NCI-H2029 treated with DMSO at 0.1 percent for 48 hours (cell line): ENCODE measurements at regions not wholly inside any gene's neighbourhood (a gene's known extent, or its start where the extent isn't known, plus 50 kb on each side); places are given as distances from the start of the nearest gene placed in this dataset.

Experiments used
- DNase-seq: peaks from one replicate; lab custom pipeline; 2025; lab: John Stamatoyannopoulos, UW

DNA sequence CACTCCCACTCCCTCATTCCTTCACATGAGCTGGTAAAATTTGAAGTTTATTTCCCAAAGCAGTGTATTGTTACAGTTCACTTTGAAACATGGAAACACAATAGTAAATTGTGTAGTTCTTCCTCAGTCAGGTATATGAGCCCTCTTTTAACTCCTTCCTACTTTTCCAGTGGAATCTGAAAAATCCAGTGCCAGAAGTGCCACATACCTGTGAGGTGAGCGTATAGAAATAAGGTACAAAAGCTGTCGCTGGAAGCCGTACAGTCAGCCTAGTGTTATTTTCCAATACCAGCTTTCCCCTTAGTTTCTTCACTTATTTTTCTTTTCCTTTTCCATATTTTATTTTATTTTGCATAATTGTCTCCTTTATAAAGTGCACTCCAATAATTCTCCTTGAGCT, 81.7 kb upstream of the CADM2 start:
- no peak for DNase-seq

DNA sequence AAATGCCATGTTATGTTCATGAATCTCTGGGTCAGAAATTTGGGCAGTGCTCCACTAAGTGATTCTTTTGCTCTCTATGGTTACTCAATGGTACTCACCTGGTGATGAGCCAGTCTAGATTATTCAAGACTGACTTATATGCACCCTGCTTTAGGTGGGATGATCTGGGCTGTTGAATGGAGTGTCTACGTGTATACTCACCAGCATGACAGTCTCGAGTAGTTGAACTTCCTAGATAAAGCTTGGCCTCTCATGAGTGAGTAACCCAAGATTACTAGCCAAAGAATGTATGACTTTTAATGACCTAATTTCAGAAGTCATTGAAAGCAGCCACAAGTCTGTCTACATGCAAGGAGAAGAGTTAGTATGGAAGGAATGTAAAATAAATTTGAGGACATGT, 77.5 kb upstream of the CADM2 start:
- DNase-seq, result no peak

DNA sequence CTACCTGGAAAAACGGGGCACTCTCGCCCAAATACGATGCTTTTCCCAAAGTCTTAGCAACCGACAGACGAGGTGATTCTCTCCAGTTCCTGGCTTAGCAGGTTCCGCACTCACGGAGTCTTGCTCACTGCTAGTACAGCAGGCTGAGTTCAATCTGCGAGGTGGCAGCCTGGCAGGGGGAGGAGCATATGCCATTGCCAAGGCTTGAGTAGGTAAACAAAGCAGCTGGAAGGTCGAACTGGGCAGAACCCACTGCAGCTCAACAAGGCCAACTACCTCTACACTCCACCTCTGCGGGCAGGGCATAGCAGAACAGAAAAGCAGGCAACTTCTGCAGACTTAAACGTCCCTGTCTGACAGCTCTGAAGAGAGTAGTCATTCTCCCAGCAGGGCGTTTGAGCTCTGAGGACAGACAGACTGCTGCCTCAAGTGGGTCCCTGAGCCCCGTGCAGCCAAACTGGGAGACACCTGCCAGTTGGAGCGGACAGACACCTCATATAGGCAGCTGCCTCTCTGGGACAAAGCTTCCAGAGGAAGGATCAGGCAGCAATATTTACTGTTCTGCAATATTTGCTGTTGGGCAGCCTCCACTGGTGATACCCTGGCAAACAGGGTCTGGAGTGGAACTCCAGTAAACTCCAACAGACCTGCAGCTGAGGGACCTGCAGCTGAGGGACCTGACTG, 73.4 kb upstream of the CADM2 start:
- DNase-seq, result peak; percentile 68

DNA sequence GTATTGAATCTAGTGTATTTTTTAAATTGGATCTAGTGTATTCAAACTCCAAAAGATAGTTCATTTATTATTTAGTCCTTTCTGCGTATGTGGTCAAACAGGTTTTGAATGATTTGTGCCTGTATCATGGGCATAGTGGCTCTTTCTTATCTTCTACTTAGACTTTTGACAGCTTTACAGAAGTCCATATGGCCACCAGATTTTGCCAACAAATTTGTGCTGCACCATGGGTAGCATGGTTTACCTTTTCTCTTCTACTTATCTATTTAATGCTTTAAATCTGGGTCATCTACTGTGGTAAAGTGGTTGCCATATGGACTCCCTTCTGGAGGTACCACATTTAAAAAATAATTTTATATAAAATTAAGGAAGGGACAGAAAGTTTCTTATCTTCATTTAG, 66.9 kb upstream of the CADM2 start:
- no peak for DNase-seq

DNA sequence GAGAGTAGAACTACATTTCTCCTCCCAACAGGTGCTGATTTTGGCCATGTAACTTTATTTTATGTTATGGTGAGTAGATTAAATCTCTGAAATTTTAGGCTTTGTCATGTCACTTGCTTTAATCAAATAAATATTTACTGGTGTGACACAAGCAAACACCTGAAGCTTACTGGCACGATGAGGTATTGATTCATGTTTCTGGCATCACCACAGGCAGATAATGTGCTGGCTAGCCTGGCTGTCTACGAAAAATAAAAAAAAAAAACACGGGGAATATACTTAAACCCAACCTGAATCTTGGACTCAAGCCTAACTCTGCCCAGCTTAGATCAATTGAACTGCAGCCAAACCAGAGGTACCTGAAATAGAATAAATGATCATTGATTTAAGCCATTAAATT, 65.6 kb upstream of the CADM2 start:
- peak; percentile 97 for DNase-seq

DNA sequence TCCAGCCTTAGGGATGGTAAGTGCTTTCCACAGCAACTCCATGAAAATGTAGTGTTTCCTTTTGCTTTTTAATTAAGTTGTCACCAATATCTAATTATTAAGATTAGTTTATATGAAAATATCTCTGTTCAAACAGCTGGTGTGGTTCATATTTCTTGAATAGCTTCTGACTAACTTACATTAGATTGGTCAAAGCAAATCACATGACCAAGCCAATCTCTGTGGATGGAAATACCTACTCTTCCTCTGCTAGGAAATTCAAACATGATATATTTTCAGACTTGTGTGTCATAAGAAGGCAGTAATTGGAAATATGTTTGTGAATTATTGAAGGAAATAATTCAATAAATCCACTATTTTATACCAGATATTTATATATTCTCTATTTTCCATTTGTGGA, 54.6 kb upstream of the CADM2 start:
- no peak for DNase-seq

DNA sequence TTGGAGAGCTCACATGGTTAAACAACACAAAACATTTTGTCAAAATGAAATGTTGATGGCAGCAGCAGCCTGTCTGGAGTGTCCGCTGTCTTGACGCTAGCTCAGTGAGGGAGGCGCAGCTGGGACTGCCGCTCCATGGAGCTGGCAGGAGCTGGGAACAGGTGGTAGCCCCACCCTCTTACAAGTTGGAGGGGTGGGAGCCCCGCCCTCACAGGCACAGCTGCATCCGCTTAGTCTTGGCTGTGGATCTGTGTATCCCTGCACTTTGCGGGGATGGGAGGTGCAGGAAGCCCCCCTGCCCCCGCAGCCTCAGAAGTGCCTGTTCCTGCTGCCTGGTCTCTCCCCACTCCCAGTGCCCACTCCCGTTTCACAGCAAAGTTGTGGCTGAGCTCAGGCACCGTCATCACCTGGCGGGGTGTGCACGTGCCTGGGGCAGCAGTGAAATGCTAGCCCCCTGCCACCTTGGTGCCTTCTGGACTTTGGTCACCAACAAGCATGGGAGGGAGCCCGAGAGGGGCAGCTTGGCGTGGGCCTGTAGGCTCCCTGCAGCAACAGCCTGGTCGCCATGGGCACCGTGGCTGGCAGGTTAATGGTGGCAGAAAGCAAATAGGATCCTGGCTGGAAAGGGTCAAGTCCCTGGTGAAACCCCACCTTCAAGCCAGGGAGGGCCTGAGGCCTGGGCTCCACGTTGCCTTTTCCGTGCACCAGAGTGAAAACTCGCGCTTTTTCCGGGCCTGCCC, 53.8 kb upstream of the CADM2 start:
- DNase-seq, result peak; percentile 65

DNA sequence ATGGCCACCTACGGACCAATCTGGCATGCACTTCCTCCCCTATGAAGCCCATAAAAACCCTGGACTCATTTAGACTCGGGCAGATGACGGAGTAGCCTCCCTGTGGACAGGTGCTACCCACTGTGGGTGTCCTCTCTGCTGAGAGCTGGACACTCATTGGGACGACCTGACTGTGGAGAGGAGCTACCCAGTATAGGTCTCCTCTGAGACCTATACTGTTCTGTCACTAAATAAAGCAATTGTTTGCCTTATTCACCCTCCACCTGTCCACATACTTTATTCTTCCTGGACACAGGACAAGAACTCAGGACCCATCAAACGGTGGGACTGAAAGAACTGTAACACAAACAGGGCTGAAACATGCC, 53.3 kb upstream of the CADM2 start:
- DNase-seq, result no peak

DNA sequence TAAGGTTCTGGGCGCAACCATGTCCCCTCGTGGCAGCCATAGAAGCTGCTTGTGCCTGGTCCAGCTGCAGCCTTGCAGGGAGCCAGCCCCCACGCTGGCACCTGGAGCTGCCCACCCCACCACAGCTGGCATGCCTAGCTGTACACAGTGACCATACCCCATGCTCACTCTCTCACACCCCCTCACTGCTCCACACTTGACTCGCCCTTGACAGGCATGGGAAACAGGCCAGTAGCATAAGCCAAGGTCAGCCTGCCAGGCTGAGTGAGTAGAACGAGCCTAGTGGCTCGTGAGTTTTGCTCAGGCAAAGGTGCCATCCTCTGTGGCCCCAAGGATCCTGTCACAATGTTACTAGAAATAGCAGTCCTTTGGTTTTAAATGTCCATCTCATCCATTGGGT, 52.7 kb upstream of the CADM2 start:
- no peak for DNase-seq
